NT2/D1 (cell line): ENCODE measurements at regions not wholly inside any gene's neighbourhood (a gene's known extent, or its start where the extent isn't known, plus 50 kb on each side); places are given as distances from the start of the nearest gene placed in this dataset.

Experiments used
- DNase-seq: peaks from one replicate; pipeline ENCODE4 v3.0.0-alpha.2; 2011; ENCODE audit warnings: low read depth, low spot score
- H3K27me3 ChIP-seq: 2 replicates; pipeline ENCODE4 v1.6.0; 2011; ENCODE audit warnings: mild to moderate bottlenecking; ENCODE audit not compliant: insufficient read length, insufficient read depth
- H3K36me3 ChIP-seq: 2 replicates; pipeline ENCODE4 v1.6.1; 2011; ENCODE audit warnings: mild to moderate bottlenecking, low read length, mixed read lengths; ENCODE audit not compliant: insufficient read depth, insufficient read length
- H3K4me1 ChIP-seq: 2 replicates; pipeline ENCODE4 v1.5.1; 2011; ENCODE audit not compliant: insufficient read depth, insufficient read length
- H3K4me3 ChIP-seq: 2 replicates; pipeline ENCODE4 v1.5.1; 2011; ENCODE audit warnings: low read depth; ENCODE audit not compliant: insufficient read length
- H3K9ac ChIP-seq: 2 replicates; pipeline ENCODE4 v1.6.0; 2011; ENCODE audit warnings: low read depth; ENCODE audit not compliant: insufficient read length
- H3K9me3 ChIP-seq: 2 replicates; pipeline ENCODE4 v1.5.1; 2011; ENCODE audit warnings: mild to moderate bottlenecking, low read length; ENCODE audit not compliant: insufficient read depth
- SUZ12 ChIP-seq: IDR thresholded peaks from 2 replicates; pipeline ENCODE4 v1.6.1; 2011; ENCODE audit not compliant: insufficient read length, insufficient read depth; ENCODE audit errors: extremely low read depth
- YY1 ChIP-seq: IDR thresholded peaks from 2 replicates; pipeline ENCODE4 v1.6.1; 2011; ENCODE audit not compliant: insufficient read length, insufficient read depth
- ZNF274 ChIP-seq: IDR thresholded peaks from 2 replicates; pipeline ENCODE4 v1.6.1; 2011; ENCODE audit warnings: mild to moderate bottlenecking, low read depth, low read length

- no peaks in the 10 kb centered on the region for H3K36me3 ChIP-seq
- no peak for TF ChIP-seq ZNF274
- no peak for TF ChIP-seq SUZ12
- TF ChIP-seq YY1 = no peak
- no peaks in the 10 kb centered on the region for H3K27me3 ChIP-seq
- no peak for DNase-seq
- H3K4me1 ChIP-seq = no peaks in the 10 kb centered on the region
- H3K9me3 ChIP-seq = no peaks in the 10 kb centered on the region
- no peak overlapping the region for H3K9ac ChIP-seq
- H3K4me3 ChIP-seq = no peak overlapping the region
Observed at GRCh38 chr1:184919892-184920291, 54.4 kb downstream of the NIBAN1 start.

GRCh38 chr1:184915463-184916090 is 58.7 kb downstream of the NIBAN1 start:
- DNase-seq = no peak
- Histone ChIP-seq H3K27me3 (no peaks in the 10 kb centered on the region), H3K36me3 (no peaks in the 10 kb centered on the region), H3K4me1 (no peaks in the 10 kb centered on the region), H3K9ac (no peak overlapping the region), H3K4me3 (no peak overlapping the region), H3K9me3 (no peaks in the 10 kb centered on the region)
- TF ChIP-seq SUZ12 (no peak), YY1 (no peak), ZNF274 (no peak)

GRCh38 chr1:184914149-184914548 is 60.2 kb downstream of the NIBAN1 start:
- Histone ChIP-seq H3K27me3 (no peaks in the 10 kb centered on the region), H3K4me1 (no peaks in the 10 kb centered on the region), H3K36me3 (no peaks in the 10 kb centered on the region), H3K4me3 (no peak overlapping the region), H3K9ac (no peak overlapping the region), H3K9me3 (no peaks in the 10 kb centered on the region)
- TF ChIP-seq YY1 = no peak
- no peak for TF ChIP-seq SUZ12
- no peak for TF ChIP-seq ZNF274
- DNase-seq = no peak

- no peak overlapping the region for H3K4me3 ChIP-seq
- no peaks in the 10 kb centered on the region for H3K27me3 ChIP-seq
- H3K36me3 ChIP-seq = no peaks in the 10 kb centered on the region
- no peak overlapping the region for H3K9ac ChIP-seq
- H3K4me1 ChIP-seq = no peaks in the 10 kb centered on the region
- no peaks in the 10 kb centered on the region for H3K9me3 ChIP-seq
- DNase-seq = no peak
- no peak for TF ChIP-seq SUZ12
- no peak for TF ChIP-seq YY1
- TF ChIP-seq ZNF274 = no peak
Observed at GRCh38 chr1:184912392-184912791, 61.9 kb downstream of the NIBAN1 start.

- H3K9me3 ChIP-seq = no peaks in the 10 kb centered on the region
- DNase-seq = no peak
- no peak overlapping the region for H3K9ac ChIP-seq
- no peaks in the 10 kb centered on the region for H3K36me3 ChIP-seq
- no peaks in the 10 kb centered on the region for H3K4me1 ChIP-seq
- TF ChIP-seq SUZ12 (no peak), YY1 (no peak), ZNF274 (no peak)
- H3K4me3 ChIP-seq = no peak overlapping the region
- H3K27me3 ChIP-seq = no peaks in the 10 kb centered on the region
Observed at GRCh38 chr1:184911830-184912229, 62.5 kb downstream of the NIBAN1 start.

GRCh38 chr1:184911103-184911745 is 63.1 kb downstream of the NIBAN1 start:
- Histone ChIP-seq H3K27me3 (no peaks in the 10 kb centered on the region), H3K36me3 (no peaks in the 10 kb centered on the region), H3K9ac (no peak overlapping the region), H3K9me3 (no peaks in the 10 kb centered on the region), H3K4me1 (no peaks in the 10 kb centered on the region), H3K4me3 (no peak overlapping the region)
- TF ChIP-seq SUZ12 (no peak), YY1 (no peak)
- DNase-seq = no peak

GRCh38 chr1:184910691-184911091 is 63.6 kb downstream of the NIBAN1 start:
- Histone ChIP-seq H3K9ac (no peak overlapping the region), H3K36me3 (no peaks in the 10 kb centered on the region), H3K4me1 (no peaks in the 10 kb centered on the region), H3K4me3 (no peak overlapping the region), H3K27me3 (no peaks in the 10 kb centered on the region), H3K9me3 (no peaks in the 10 kb centered on the region)
- TF ChIP-seq SUZ12 (no peak), ZNF274 (no peak), YY1 (no peak)
- DNase-seq = no peak
